Body of pancreas (tissue), 4 donors: ENCODE measurements at regions not wholly inside any gene's neighbourhood (a gene's known extent, or its start where the extent isn't known, plus 50 kb on each side); places are given as distances from the start of the nearest gene placed in this dataset.

Experiments
- CTCF ChIP-seq, 7 experiments: fragments of 450-650 bp in 4 of 7; fragments of 200-600 bp in 3 of 7; sonication (generic) in 3 of 7; IDR thresholded peaks; one replicate each; pipeline ENCODE4 v1.5.1; 2016 to 2019; ENCODE audit warnings: antibody characterized with exemption in 7 of 7
- POLR2A ChIP-seq, 3 donors: fragments of 450-650 bp; IDR thresholded peaks; one replicate each; pipeline ENCODE4 v1.6.1; 2016; ENCODE audit warnings: antibody characterized with exemption in 3 of 3, mild to moderate bottlenecking in 2 of 3

GRCh38 chr9:75382126-75382525, 293.8 kb downstream of the OSTF1 start:
- TF ChIP-seq CTCF (IDR thresholded peaks at IDR 0.05) (no peak), POLR2A (IDR thresholded peaks at IDR 0.05) (no peak)
